ENCODE measurements at regions not wholly inside any gene's neighbourhood (a gene's known extent, or its start where the extent isn't known, plus 50 kb on each side); places are given as distances from the start of the nearest gene placed in this dataset.

GRCh38 chrX:1108501-1109445, 103.7 kb downstream of the CRLF2 start (continued):
- TF ChIP-seq, protein P1, sequence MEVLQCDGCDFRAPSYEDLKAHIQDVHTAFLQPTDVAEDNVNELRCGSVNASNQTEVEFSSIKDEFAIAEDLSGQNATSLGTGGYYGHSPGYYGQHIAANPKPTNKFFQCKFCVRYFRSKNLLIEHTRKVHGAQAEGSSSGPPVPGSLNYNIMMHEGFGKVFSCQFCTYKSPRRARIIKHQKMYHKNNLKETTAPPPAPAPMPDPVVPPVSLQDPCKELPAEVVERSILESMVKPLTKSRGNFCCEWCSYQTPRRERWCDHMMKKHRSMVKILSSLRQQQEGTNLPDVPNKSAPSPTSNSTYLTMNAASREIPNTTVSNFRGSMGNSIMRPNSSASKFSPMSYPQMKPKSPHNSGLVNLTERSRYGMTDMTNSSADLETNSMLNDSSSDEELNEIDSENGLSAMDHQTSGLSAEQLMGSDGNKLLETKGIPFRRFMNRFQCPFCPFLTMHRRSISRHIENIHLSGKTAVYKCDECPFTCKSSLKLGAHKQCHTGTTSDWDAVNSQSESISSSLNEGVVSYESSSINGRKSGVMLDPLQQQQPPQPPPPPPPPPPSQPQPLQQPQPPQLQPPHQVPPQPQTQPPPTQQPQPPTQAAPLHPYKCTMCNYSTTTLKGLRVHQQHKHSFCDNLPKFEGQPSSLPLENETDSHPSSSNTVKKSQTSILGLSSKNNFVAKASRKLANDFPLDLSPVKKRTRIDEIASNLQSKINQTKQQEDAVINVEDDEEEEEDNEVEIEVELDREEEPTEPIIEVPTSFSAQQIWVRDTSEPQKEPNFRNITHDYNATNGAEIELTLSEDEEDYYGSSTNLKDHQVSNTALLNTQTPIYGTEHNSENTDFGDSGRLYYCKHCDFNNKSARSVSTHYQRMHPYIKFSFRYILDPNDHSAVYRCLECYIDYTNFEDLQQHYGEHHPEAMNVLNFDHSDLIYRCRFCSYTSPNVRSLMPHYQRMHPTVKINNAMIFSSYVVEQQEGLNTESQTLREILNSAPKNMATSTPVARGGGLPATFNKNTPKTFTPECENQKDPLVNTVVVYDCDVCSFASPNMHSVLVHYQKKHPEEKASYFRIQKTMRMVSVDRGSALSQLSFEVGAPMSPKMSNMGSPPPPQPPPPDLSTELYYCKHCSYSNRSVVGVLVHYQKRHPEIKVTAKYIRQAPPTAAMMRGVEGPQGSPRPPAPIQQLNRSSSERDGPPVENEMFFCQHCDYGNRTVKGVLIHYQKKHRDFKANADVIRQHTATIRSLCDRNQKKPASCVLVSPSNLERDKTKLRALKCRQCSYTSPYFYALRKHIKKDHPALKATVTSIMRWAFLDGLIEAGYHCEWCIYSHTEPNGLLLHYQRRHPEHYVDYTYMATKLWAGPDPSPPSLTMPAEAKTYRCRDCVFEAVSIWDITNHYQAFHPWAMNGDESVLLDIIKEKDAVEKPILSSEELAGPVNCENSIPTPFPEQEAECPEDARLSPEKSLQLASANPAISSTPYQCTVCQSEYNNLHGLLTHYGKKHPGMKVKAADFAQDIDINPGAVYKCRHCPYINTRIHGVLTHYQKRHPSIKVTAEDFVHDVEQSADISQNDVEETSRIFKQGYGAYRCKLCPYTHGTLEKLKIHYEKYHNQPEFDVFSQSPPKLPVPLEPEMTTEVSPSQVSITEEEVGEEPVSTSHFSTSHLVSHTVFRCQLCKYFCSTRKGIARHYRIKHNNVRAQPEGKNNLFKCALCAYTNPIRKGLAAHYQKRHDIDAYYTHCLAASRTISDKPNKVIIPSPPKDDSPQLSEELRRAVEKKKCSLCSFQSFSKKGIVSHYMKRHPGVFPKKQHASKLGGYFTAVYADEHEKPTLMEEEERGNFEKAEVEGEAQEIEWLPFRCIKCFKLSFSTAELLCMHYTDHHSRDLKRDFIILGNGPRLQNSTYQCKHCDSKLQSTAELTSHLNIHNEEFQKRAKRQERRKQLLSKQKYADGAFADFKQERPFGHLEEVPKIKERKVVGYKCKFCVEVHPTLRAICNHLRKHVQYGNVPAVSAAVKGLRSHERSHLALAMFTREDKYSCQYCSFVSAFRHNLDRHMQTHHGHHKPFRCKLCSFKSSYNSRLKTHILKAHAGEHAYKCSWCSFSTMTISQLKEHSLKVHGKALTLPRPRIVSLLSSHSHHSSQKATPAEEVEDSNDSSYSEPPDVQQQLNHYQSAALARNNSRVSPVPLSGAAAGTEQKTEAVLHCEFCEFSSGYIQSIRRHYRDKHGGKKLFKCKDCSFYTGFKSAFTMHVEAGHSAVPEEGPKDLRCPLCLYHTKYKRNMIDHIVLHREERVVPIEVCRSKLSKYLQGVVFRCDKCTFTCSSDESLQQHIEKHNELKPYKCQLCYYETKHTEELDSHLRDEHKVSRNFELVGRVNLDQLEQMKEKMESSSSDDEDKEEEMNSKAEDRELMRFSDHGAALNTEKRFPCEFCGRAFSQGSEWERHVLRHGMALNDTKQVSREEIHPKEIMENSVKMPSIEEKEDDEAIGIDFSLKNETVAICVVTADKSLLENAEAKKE (CRISPR knock-in tag; IDR thresholded peaks at IDR 0.05) = no peak
- TF ChIP-seq EZH2 (IDR thresholded peaks at IDR 0.05; ENCODE audit: low read depth, unreplicated experiment) = no peak
- no peak for TF ChIP-seq CREB1 (CRISPR knock-in tag; IDR thresholded peaks at IDR 0.05; ENCODE audit: low read depth)
- TF ChIP-seq ZNF331 (CRISPR knock-in tag; IDR thresholded peaks at IDR 0.05; ENCODE audit: low read depth) = no peak

- no peaks in the 10 kb centered on the region for H3K9me2 ChIP-seq (ENCODE audit: insufficient read depth)
- H3K27ac ChIP-seq (ENCODE audit: low read depth) = no peak overlapping the region
- peaks cover 36% of the 10 kb centered on the region for H3F3A ChIP-seq (replicated peaks; ENCODE audit: low read depth)
- H3K27ac Mint-ChIP-seq = no peak overlapping the region
- 0 out of 3 replicates have a peak, but pooled peaks cover 2% of the 10 kb centered on the region for H3K4me1 Mint-ChIP-seq
- no peaks in the 10 kb centered on the region for H4K20me1 ChIP-seq (replicated peaks; ENCODE audit: insufficient read depth)
- no peak overlapping the region for H3K4me3 ChIP-seq
- peak overlapping the region; percentile 77; the same call in 1 of the 2 replicates for H2AFZ ChIP-seq
- peaks cover 51% of the 10 kb centered on the region for H3K36me3 Mint-ChIP-seq (ENCODE audit: low read depth)
- H3K27me3 Mint-ChIP-seq (ENCODE audit: insufficient read depth, low read depth, poor library complexity) = peaks cover 8% of the 10 kb centered on the region
- H3K4me1 ChIP-seq (ENCODE audit: insufficient read depth) = peaks cover 40% of the 10 kb centered on the region
- H3K79me2 ChIP-seq (replicated peaks; ENCODE audit: insufficient read depth) = no peaks in the 10 kb centered on the region
- ATAC-seq = no peak
- peak overlapping the region; percentile 43; the same call in 1 of the 2 replicates for H3K4me2 ChIP-seq
- no peaks in the 10 kb centered on the region for H3K36me3 ChIP-seq (ENCODE audit: insufficient read depth)
- TF ChIP-seq CREB1 (CRISPR knock-in tag; IDR thresholded peaks at IDR 0.05; ENCODE audit: low read depth) = no peak
- no peak for TF ChIP-seq ZNF331 (CRISPR knock-in tag; IDR thresholded peaks at IDR 0.05; ENCODE audit: low read depth)
- TF ChIP-seq ETS1 (IDR thresholded peaks at IDR 0.05) = no peak
- TF ChIP-seq EZH2 (IDR thresholded peaks at IDR 0.05; ENCODE audit: low read depth, unreplicated experiment) = no peak
- TF ChIP-seq POLR2AphosphoS5 (IDR thresholded peaks at IDR 0.05; ENCODE audit: low read depth) = no peak
- TF ChIP-seq EZH2phosphoT487 (IDR thresholded peaks at IDR 0.05; ENCODE audit: unreplicated experiment) = no peak
- TF ChIP-seq JUNB (IDR thresholded peaks at IDR 0.05; ENCODE audit: unreplicated experiment) = no peak
- peaks cover 8% of the 10 kb centered on the region for H3K27me3 ChIP-seq (ENCODE audit: insufficient read depth)
- DNase-seq (ENCODE audit: low spot score) = no peak
- H3K9me3 Mint-ChIP-seq = peaks cover 68% of the 10 kb centered on the region
- H3K4me3 Mint-ChIP-seq = no peak overlapping the region
These were observed 105.8 kb downstream of the CRLF2 start for GRCh38 chrX:1106478-1107210.

All from GM23338 (cell line).